NCI-H128 (cell line): ENCODE measurements at regions not wholly inside any gene's neighbourhood (a gene's known extent, or its start where the extent isn't known, plus 50 kb on each side); places are given as distances from the start of the nearest gene placed in this dataset.
"Not testable (repeated sequence)": the region's sequence is repeated elsewhere in the genome, so short reads cannot be mapped to it uniquely, and the experiment has no call there.

ENCODE experiments used
- DNase-seq: peaks from one replicate; lab custom pipeline; 2025; ENCODE audit not compliant: unreplicated experiment; lab: John Stamatoyannopoulos, UW

DNA sequence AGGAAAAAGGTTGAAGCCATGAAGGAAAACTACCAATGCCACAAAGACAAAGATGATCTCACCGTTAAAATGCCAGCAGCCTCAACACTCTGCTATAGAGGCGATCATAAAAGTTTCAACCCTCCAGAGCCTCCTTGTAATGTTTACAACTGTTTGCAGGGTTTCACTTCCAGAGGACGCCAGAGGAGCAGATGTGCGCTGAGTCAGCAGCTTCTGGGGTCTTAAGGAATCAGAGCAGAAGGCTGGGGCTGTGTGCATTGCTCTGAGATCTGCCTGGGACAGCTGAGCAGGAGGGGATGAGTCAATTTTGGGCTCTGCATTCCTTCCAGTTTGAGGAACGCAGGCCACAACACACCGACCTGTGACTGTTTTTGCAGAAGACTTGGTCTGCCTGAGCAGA lies 98.3 kb downstream of the TMEM130 start:
- DNase-seq: no peak

- no peak for DNase-seq
These were observed 97.7 kb downstream of the TMEM130 start for GRCh38 chr7:98771941-98772603.

GRCh38 chr7:98774884-98775283 lies 94.9 kb downstream of the TMEM130 start:
- no peak for DNase-seq

- no peak for DNase-seq
These were observed 92.8 kb downstream of the TMEM130 start for GRCh38 chr7:98777051-98777450.

GRCh38 chr7:98778421-98778820 lies 91.4 kb downstream of the TMEM130 start:
- DNase-seq: no peak

DNA sequence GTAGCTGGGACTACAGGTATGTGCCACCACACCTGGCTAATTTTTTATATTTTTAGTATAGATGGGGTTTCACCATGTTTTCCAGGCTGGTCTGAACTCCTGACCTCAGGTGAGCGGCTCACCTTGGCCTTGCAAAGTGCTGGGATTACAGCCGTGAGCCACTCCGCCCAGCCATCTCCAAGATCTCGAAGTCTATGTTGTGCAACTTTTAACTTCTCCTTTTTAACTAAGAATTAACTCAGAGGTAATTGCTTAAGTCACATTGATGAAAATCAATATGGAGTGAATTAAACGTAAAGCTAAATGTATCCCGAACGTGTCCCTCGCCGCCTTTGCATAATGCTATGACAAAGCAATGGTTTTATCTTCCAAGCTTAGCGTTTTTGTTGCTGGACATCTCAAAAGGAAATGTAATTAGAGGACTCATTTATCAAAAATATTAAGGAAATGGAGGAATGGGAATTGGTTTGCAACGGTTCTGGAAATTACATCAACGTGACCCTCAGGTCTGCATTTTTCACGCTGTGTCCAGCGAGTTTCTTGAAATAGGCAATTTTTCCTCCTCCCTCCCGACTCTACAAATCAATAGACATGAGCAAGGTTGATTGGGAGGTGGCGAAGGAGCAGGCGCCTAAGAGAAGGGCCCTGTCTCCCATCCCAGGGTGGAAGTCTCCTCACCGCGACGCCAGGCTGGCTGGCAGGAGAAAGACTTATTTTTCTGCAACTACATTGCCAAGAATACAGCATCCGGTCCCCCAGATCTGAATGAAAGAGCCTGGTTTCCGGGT lies 89.8 kb downstream of the TMEM130 start:
- no peak for DNase-seq

GRCh38 chr7:98784216-98784785 lies 85.5 kb downstream of the TMEM130 start:
- DNase-seq: no peak

DNA sequence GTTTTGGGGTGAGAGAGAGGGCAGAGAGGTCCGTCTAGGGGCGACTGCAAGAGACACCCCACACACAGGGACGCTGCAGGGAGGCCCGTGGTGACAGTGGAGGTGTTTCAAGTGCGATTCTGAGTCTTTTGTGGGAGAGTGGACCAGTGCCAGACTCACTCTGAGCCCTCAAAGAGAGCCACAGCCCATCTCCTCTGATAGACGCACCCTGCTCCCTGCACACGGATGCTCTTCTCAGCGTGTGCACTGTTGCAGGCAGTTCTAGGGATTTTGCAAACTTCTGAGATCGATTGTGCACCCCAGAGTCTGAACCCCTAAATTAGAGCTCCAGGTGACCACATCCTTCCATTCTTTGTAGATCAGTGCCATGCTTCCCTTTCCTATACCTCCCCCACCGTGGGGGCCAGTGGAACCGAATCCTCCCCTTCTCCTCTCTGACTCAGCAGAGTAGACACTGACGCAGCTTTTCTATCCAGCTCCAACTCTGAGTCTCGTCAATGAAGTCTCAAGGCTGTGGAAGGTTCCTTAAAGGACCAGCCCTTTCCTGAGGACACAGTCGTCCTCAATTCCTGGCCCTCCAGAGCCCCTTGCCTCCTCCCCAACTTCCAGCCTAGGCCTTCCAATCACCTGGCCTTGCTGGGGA lies 83.8 kb downstream of the TMEM130 start:
- no peak for DNase-seq

- DNase-seq: no peak
These were observed 80.8 kb downstream of the TMEM130 start for GRCh38 chr7:98788966-98789365.

GRCh38 chr7:98794453-98794852 lies 75.4 kb downstream of the TMEM130 start:
- DNase-seq: not testable (repeated sequence)

GRCh38 chr7:98795741-98796493 lies 73.9 kb downstream of the TMEM130 start:
- DNase-seq: no peak
